ENCODE measurements at regions not wholly inside any gene's neighbourhood (a gene's known extent, or its start where the extent isn't known, plus 50 kb on each side); places are given as distances from the start of the nearest gene placed in this dataset.
"Not testable (repeated sequence)": the region's sequence is repeated elsewhere in the genome, so short reads cannot be mapped to it uniquely, and the experiment has no call there.

GRCh38 chr1:115524236-115524635 is 117.5 kb upstream of the VANGL1 start:
- H3K4me3 ChIP-seq, result no peak overlapping the region
- no peaks in the 10 kb centered on the region for H3K36me3 ChIP-seq
- no peak for DNase-seq
- 69 to 83% (median 76%) methylated on average over 1 of the region's 1 CpG for WGBS, 5 donors
- H3K27ac ChIP-seq, result no peak overlapping the region
- intact Hi-C loops (cut with DNase I; ENCODE audit: low total_unique reads), result no loop called here
- no peaks in the 10 kb centered on the region for H3K27me3 ChIP-seq (replicated peaks in 1 of 7)
- no peaks in the 10 kb centered on the region for H3K9me3 ChIP-seq
- peaks cover 0 to 5% (median 0%) of the 10 kb centered on the region in 6 donors for H3K4me1 ChIP-seq
- TF ChIP-seq POLR2A (IDR thresholded peaks at IDR 0.05), result no peak
- no peak for TF ChIP-seq CTCF (IDR thresholded peaks at IDR 0.05 in 8 of 11, conservative IDR thresholded peaks at IDR 0.05 in 3 of 11)
- no peak for TF ChIP-seq POLR2AphosphoS5 (IDR thresholded peaks at IDR 0.05)

- peaks cover 0 to 5% (median 0%) of the 10 kb centered on the region in 6 donors for H3K4me1 ChIP-seq
- no peaks in the 10 kb centered on the region for H3K9me3 ChIP-seq
- intact Hi-C loops (cut with DNase I; ENCODE audit: low total_unique reads), result no loop called here
- no peaks in the 10 kb centered on the region for H3K36me3 ChIP-seq
- DNase-seq, result no peak
- no peak overlapping the region for H3K27ac ChIP-seq
- no peak for TF ChIP-seq POLR2AphosphoS5 (IDR thresholded peaks at IDR 0.05)
- no peak for TF ChIP-seq POLR2A (IDR thresholded peaks at IDR 0.05)
- TF ChIP-seq CTCF (IDR thresholded peaks at IDR 0.05 in 8 of 11, conservative IDR thresholded peaks at IDR 0.05 in 3 of 11), result no peak
- H3K27me3 ChIP-seq (replicated peaks in 1 of 7), result no peaks in the 10 kb centered on the region
- H3K4me3 ChIP-seq, result no peak overlapping the region
Observed at GRCh38 chr1:115522386-115522785, 119.4 kb upstream of the VANGL1 start.

- Histone ChIP-seq H3K27ac (no peak overlapping the region), H3K4me3 (no peak overlapping the region), H3K27me3 (replicated peaks in 1 of 7) (no peaks in the 10 kb centered on the region), H3K9me3 (peaks cover 0 to 28% (median 16%) of the 10 kb centered on the region in 8 donors), H3K36me3 (no peaks in the 10 kb centered on the region), H3K4me1 (no peaks in the 10 kb centered on the region)
- WGBS, 5 donors, result 89 to 96% (median 94%) methylated on average over 4 of the region's 4 CpGs
- no peak for DNase-seq
- TF ChIP-seq POLR2A (IDR thresholded peaks at IDR 0.05), result no peak
- TF ChIP-seq POLR2AphosphoS5 (IDR thresholded peaks at IDR 0.05), result no peak
- TF ChIP-seq CTCF (IDR thresholded peaks at IDR 0.05 in 8 of 11, conservative IDR thresholded peaks at IDR 0.05 in 3 of 11), result no peak
- intact Hi-C loops (cut with DNase I; ENCODE audit: low total_unique reads), result no loop called here
Observed at GRCh38 chr1:115515270-115515669, 126.5 kb upstream of the VANGL1 start.

- H3K36me3 ChIP-seq; H3K4me3 ChIP-seq; intact Hi-C loops (cut with DNase I; ENCODE audit: low total_unique reads); H3K4me1 ChIP-seq; H3K27ac ChIP-seq; DNase-seq: not testable (repeated sequence)
- peaks cover 0 to 23% (median 0%) of the 10 kb centered on the region in 7 donors for H3K27me3 ChIP-seq (replicated peaks in 1 of 7)
- peaks cover 0 to 28% (median 16%) of the 10 kb centered on the region in 8 donors for H3K9me3 ChIP-seq
- 75 to 88% (median 86%) methylated on average over 4 of the region's 4 CpGs for WGBS, 5 donors
Observed at GRCh38 chr1:115510226-115510625, 131.5 kb upstream of the VANGL1 start.

GRCh38 chr1:115507901-115508300 is 133.9 kb upstream of the VANGL1 start:
- H3K4me3 ChIP-seq, result no peak overlapping the region
- no peak for DNase-seq
- H3K27me3 ChIP-seq (replicated peaks in 1 of 7), result peaks cover 0 to 23% (median 0%) of the 10 kb centered on the region in 7 donors
- H3K27ac ChIP-seq, result no peak overlapping the region
- no peaks in the 10 kb centered on the region for H3K36me3 ChIP-seq
- H3K4me1 ChIP-seq, result no peaks in the 10 kb centered on the region
- intact Hi-C loops (cut with DNase I; ENCODE audit: low total_unique reads), result no loop called here
- TF ChIP-seq POLR2AphosphoS5 (IDR thresholded peaks at IDR 0.05), result no peak
- no peak for TF ChIP-seq POLR2A (IDR thresholded peaks at IDR 0.05)
- TF ChIP-seq CTCF (IDR thresholded peaks at IDR 0.05 in 8 of 11, conservative IDR thresholded peaks at IDR 0.05 in 3 of 11), result no peak
- 69 to 85% (median 74%) methylated on average over 6 of the region's 6 CpGs for WGBS, 5 donors
- H3K9me3 ChIP-seq, result peaks cover 0 to 31% (median 16%) of the 10 kb centered on the region in 8 donors
